ENCODE measurements at regions not wholly inside any gene's neighbourhood (a gene's known extent, or its start where the extent isn't known, plus 50 kb on each side); places are given as distances from the start of the nearest gene placed in this dataset.

- TF ChIP-seq CTCF (IDR thresholded peaks at IDR 0.05) (no peak), POLR2A (IDR thresholded peaks at IDR 0.05) (no peak), EP300 (IDR thresholded peaks at IDR 0.05; ENCODE audit: low read depth) (no peak), POLR2AphosphoS5 (IDR thresholded peaks at IDR 0.05) (no peak)
Observed at GRCh38 chr10:4459531-4459930, 366.5 kb upstream of the AKR1E2 start.
